ENCODE measurements at regions not wholly inside any gene's neighbourhood (a gene's known extent, or its start where the extent isn't known, plus 50 kb on each side); places are given as distances from the start of the nearest gene placed in this dataset.
"Not testable (repeated sequence)": the region's sequence is repeated elsewhere in the genome, so short reads cannot be mapped to it uniquely, and the experiment has no call there.

DNA sequence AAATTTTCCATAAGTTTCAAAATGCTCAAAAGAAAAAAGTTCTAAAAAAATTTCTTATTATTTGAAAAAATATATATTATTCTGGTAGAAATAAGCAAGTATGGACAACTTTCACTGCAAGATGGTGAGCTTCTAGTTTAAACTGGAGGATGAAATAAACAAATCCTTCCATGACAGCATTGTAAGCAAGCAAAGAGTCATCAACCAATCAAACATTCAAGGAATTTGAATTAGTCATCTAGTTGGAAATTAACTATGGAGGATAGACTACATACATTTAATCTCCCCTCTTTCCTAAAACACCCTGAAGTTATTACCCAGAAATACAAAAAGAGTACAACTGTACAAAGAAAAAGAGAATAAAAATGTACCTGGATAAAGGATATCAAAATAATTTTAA lies 51.0 kb upstream of the IRX5 start:
- Histone ChIP-seq H3K27ac (no peak overlapping the region), H3K4me3 (no peak overlapping the region)
- DNase-seq (ENCODE audit: low spot score) = no peak
- TF ChIP-seq, protein P1, sequence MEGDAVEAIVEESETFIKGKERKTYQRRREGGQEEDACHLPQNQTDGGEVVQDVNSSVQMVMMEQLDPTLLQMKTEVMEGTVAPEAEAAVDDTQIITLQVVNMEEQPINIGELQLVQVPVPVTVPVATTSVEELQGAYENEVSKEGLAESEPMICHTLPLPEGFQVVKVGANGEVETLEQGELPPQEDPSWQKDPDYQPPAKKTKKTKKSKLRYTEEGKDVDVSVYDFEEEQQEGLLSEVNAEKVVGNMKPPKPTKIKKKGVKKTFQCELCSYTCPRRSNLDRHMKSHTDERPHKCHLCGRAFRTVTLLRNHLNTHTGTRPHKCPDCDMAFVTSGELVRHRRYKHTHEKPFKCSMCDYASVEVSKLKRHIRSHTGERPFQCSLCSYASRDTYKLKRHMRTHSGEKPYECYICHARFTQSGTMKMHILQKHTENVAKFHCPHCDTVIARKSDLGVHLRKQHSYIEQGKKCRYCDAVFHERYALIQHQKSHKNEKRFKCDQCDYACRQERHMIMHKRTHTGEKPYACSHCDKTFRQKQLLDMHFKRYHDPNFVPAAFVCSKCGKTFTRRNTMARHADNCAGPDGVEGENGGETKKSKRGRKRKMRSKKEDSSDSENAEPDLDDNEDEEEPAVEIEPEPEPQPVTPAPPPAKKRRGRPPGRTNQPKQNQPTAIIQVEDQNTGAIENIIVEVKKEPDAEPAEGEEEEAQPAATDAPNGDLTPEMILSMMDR (IDR thresholded peaks at IDR 0.05) = no peak

DNA sequence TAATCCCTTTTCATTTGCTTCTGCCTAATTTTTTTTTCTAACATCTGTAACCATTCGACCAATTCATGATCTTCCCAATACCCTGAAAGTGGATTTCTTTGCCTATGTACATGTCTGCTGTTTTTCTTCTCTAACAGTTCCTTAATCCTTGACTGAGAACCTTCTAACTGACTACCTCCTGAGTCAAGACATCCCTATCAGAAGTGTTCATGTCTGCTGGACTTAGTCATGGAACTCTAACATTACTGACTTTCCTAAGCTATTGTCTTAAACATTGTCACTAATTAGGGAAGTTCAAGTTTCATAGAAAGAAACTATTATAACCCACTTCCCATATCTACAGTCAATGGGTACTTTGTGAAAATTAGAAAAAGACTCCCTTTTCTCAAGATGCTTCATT lies 52.4 kb upstream of the IRX5 start:
- TF ChIP-seq, protein P1 (IDR thresholded peaks at IDR 0.05) = no peak
- Histone ChIP-seq H3K4me3 (no peak overlapping the region), H3K27ac (no peak overlapping the region)
- no peak for DNase-seq (ENCODE audit: low spot score)

DNA sequence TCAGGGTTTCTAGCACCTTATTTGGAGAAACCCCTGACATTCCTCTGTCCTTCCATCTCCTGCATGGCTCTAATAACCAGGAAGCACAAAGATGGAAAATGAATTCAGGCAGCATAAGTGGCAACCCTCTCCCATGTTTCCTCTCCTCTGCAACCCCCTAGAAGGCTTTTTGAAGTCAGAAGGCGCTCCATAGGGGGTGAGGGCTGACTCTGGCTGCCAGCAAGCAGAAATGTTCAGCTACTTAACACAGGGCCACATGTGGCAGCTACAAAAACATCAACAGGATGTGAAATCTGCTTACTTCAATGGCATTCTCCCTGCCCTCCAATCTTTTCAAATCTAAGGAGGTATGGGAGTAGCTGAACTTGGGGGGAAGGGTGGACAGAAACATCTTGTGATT lies 55.2 kb upstream of the IRX5 start:
- H3K4me3 ChIP-seq = no peak overlapping the region
- TF ChIP-seq, protein P1 (IDR thresholded peaks at IDR 0.05) = no peak
- DNase-seq (ENCODE audit: low spot score) = no peak
- H3K27ac ChIP-seq = no peak overlapping the region

DNA sequence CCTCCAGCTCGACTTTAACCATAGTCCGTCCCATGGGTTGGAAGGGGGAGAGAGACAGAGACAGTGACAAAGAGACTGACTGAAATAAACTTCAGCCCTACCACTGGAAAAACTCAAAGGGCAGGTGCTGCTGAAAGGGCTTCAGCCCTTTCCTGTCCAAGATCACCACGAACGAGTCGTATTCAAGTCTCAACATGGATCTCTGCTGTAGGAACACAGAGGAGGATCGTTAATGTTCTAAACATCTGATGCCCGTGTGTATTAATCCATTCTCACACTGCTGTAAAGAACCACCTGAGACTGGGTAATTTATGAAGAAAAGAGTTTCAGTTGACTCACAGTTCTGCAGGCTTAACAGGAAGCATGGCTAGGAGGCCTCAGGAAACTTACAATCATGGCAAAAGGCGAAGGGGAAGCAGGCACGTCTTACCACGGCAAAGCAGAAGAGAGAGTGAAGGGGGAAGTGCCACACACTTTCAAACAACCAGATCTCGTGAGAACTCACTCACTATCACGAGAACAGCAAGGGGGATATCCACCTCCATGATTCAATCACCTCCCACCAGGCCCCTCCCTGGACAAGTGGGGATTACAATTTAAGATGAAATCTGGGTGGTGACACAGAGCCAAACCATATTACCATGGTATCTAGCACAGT lies 56.8 kb upstream of the IRX5 start:
- not testable (repeated sequence) for H3K4me3 ChIP-seq; H3K27ac ChIP-seq; DNase-seq (ENCODE audit: low spot score)

DNA sequence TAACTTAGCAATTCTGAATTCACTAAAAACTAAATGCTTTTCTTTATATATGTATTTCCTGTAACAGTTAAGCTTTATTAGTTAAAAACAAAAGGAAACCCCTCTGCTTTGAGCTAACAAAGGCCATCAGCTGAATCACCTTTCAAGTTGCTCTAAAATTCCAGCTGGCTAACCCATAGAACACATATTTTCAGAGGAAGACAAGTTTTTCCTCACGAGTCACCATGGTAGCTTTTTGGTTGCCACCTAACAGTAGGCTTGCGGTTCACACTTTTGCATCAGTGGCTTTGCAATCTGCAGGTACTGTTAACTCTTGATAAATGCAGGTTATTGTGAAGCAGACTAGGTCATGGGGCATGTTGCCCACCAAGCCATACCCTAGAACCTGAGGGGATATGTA lies 57.6 kb upstream of the IRX5 start:
- no peak for DNase-seq (ENCODE audit: low spot score)
- Histone ChIP-seq H3K4me3 (no peak overlapping the region), H3K27ac (no peak overlapping the region)
- TF ChIP-seq, protein P1 (IDR thresholded peaks at IDR 0.05) = no peak

DNA sequence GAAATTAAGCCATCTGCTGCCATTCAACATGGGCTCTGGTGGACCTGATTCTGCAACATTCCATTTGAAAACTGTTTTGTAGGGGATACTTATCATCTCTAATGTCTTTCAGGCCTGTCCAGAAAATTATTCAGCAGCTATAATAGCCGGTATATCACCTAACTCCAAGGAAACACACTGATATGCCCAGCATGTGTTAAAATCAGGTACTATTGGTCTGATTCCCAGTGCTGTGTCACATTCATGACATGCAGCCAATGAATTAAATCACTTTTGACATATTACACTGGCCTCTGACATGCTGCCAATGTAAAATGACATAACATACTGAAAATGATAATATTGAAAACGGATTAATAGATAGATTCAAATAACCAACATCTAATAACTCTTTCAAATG lies 60.5 kb upstream of the IRX5 start:
- Histone ChIP-seq H3K4me3 (no peak overlapping the region), H3K27ac (no peak overlapping the region)
- DNase-seq (ENCODE audit: low spot score) = no peak
- TF ChIP-seq, protein P1 (IDR thresholded peaks at IDR 0.05) = no peak

DNA sequence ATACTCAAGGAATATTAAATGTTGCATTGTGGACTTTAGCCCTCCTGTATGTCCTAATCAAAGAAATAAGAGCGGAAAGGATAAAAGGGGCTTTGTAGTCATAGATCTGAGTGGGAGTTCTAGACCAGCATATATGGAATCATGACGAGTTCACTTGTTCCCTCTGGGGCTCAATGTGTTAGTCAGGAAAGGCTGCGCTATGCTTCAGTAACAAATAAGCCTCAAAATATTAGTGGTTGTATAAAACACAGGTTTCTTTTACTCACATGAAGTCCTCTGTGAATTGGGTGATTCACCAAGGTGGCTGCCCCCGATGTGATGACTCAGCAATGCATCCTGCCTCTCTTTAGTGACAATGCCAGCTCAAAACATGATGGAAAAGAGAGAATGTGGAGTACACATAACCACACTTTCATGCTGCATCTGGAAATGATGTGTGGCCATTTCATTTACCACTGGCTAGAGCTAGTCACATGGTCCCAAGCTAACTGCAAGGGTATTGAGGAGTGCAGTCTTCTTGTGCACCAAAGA lies 63.3 kb upstream of the IRX5 start:
- DNase-seq (ENCODE audit: low spot score) = no peak
- no peak overlapping the region for H3K27ac ChIP-seq
- TF ChIP-seq, protein P1 (IDR thresholded peaks at IDR 0.05) = no peak
- H3K4me3 ChIP-seq = no peak overlapping the region

Data from coronary artery (tissue), 2 donors.